ENCODE measurements at regions not wholly inside any gene's neighbourhood (a gene's known extent, or its start where the extent isn't known, plus 50 kb on each side); places are given as distances from the start of the nearest gene placed in this dataset.

DNA sequence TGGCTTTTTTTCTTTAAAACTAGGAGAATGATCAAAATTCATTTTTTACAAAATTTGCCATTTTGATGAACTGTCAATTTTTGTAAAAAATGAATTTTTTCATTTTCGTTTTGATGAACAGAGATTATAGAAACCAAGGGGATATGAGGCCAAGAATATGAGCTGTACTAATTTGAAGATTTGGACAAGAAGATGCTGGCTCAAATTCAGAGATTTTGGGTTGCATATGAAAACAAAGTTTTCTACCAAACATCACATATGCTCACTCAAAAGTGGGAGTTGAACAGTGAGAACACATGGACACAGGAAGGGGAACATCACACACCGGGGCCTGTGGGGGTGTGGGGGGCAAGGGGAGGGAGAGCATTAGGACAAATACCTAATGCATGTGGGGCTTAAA lies 230.7 kb downstream of the SNAPC1 start:
- POLR2A ChIA-PET, result no interaction called here

DNA sequence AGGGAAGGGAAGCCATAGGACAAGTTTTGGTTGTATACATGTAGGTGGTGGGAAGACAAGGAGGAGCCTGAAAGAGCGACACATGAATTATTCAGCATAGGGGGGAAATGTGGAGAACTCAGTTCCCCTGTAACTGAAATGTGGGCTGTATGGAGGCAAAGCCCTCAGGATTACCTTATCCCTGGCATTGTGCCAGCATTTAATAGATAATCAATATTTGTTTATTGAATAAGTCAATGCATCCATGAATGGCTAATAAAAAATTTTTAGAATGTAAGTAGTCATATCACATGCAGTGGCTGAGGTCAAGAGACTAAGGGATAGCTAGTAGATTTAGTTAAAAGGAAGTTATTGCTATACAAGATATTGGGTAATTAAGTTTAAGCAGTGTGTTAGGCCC lies 232.4 kb downstream of the SNAPC1 start:
- ChIA-PET CTCF (no interaction called here), POLR2A (no interaction called here)
- DNase-seq (ENCODE audit: low read depth, low spot score), result no peak
- no peak overlapping the region for H3K4me3 ChIP-seq (ENCODE audit: low read depth, low read length)
- TF ChIP-seq, protein P1, sequence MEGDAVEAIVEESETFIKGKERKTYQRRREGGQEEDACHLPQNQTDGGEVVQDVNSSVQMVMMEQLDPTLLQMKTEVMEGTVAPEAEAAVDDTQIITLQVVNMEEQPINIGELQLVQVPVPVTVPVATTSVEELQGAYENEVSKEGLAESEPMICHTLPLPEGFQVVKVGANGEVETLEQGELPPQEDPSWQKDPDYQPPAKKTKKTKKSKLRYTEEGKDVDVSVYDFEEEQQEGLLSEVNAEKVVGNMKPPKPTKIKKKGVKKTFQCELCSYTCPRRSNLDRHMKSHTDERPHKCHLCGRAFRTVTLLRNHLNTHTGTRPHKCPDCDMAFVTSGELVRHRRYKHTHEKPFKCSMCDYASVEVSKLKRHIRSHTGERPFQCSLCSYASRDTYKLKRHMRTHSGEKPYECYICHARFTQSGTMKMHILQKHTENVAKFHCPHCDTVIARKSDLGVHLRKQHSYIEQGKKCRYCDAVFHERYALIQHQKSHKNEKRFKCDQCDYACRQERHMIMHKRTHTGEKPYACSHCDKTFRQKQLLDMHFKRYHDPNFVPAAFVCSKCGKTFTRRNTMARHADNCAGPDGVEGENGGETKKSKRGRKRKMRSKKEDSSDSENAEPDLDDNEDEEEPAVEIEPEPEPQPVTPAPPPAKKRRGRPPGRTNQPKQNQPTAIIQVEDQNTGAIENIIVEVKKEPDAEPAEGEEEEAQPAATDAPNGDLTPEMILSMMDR (IDR thresholded peaks at IDR 0.05; ENCODE audit: insufficient read depth, low read length, missing control alignments), result no peak

More for the DNA sequence above, 230.7 kb downstream of the SNAPC1 start:
- TF ChIP-seq, protein P1 (IDR thresholded peaks at IDR 0.05; ENCODE audit: insufficient read depth, low read length, missing control alignments), result no peak
- no peak for DNase-seq (ENCODE audit: low read depth, low spot score)
- CTCF ChIA-PET, result no interaction called here
- no peak overlapping the region for H3K4me3 ChIP-seq (ENCODE audit: low read depth, low read length)

DNA sequence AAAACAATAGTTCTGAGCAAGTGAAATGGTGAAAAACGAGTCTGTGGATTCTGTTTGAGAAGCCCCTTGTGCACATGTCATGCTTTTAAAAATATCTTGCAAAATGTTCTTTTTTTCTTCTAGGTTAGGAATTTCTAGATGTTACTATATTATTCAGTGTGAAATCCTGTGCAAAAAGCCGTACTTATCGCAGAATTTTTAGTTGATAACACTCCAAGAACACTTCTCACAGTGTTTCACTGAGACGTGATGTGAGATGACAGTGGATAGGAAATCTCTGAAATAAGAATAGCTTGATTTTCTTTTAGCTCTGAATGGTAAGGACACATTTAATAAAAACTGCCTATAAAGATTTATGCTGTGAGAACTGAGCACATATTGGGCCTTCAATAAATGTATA lies 234.5 kb downstream of the SNAPC1 start:
- TF ChIP-seq, protein P1 (IDR thresholded peaks at IDR 0.05; ENCODE audit: insufficient read depth, low read length, missing control alignments), result no peak
- ChIA-PET POLR2A (no interaction called here), CTCF (interaction anchor here (0.7 to 1.2 kb wide), 2 partner anchors 11 to 13 kb away, joined by 3 read pairs; no protein-coding TSS in a partner anchor)
- DNase-seq (ENCODE audit: low read depth, low spot score), result no peak
- H3K4me3 ChIP-seq (ENCODE audit: low read depth, low read length), result no peak overlapping the region

DNA sequence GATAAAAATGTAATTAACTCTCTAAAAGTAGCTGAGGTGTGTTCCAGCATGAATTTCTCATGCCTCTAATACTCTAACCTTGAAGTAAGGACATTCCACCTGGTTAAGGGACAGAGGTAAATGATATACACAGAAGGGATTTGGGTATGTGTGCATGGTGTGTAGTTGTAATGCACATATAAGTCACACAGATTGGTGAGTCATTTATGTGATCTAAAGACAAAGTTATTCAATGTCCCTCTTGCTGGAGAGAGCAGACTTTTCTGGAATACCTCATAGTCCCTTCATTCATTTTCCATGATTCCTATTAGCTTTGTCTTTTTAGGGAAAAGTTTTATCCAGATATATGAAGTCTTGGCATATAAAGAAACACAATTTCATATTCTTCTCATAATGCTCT lies 234.9 kb downstream of the SNAPC1 start:
- TF ChIP-seq, protein P1 (IDR thresholded peaks at IDR 0.05; ENCODE audit: insufficient read depth, low read length, missing control alignments), result no peak
- CTCF ChIA-PET, result interaction anchor here (0.7 to 1.2 kb wide), 2 partner anchors 11 to 14 kb away, joined by 3 read pairs; no protein-coding TSS in a partner anchor
- DNase-seq (ENCODE audit: low read depth, low spot score), result no peak
- POLR2A ChIA-PET, result no interaction called here
- no peak overlapping the region for H3K4me3 ChIP-seq (ENCODE audit: low read depth, low read length)

DNA sequence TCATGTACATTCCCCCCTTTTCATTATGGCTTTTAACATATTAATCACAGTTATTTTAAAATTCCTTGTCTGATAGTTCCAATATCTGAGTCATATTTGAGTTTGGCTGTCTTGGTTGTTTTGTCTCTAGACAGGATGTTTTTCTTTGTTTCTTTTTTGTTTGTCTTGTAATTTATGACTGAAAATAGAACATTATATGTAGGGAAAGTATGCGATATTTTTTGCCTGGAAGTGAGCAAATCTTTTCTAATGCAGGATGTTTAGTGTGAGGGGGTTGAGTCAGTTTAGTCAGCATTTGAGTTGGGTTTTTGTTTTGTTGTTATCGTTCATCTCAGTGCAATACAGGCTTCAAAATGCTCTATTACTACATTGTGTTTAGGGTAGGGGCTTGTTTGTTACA lies 239.7 kb downstream of the SNAPC1 start:
- no peak overlapping the region for H3K4me3 ChIP-seq (ENCODE audit: low read depth, low read length)
- CTCF ChIA-PET, result no interaction called here
- POLR2A ChIA-PET, result no interaction called here
- TF ChIP-seq, protein P1 (IDR thresholded peaks at IDR 0.05; ENCODE audit: insufficient read depth, low read length, missing control alignments), result no peak
- DNase-seq (ENCODE audit: low read depth, low spot score), result no peak

DNA sequence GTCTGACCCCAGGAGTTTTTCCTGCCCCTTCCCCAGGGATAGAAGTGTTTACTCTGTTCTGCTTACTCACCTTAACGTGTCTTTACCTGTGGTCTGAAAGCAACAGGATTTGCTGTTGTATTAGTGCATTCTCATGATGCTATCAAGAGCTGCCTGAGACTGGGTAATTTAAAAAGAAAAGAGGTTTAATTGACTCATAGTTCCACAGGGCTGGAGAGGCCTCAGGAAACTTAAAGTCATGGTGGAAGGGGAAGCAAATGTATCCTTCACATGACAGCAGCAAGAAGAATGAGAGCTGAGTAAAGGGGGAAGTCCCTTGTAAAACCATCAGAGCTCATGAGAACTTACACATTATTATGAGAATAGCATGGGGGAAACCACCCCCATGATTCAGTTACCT lies 240.4 kb downstream of the SNAPC1 start:
- ChIA-PET POLR2A (no interaction called here), CTCF (interaction anchor here (1.3 kb wide), 1 partner anchor 11 kb away, joined by 3 read pairs; no protein-coding TSS in a partner anchor)
- no peak overlapping the region for H3K4me3 ChIP-seq (ENCODE audit: low read depth, low read length)
- DNase-seq (ENCODE audit: low read depth, low spot score), result no peak
- TF ChIP-seq, protein P1 (IDR thresholded peaks at IDR 0.05; ENCODE audit: insufficient read depth, low read length, missing control alignments), result no peak
